ENCODE measurements at regions not wholly inside any gene's neighbourhood (a gene's known extent, or its start where the extent isn't known, plus 50 kb on each side); places are given as distances from the start of the nearest gene placed in this dataset.
A peak's percentile ranks its signal among the peaks of the same experiment; 100 is the strongest.
"Not testable (repeated sequence)": the region's sequence is repeated elsewhere in the genome, so short reads cannot be mapped to it uniquely, and the experiment has no call there.

- no peak for DNase-seq (ENCODE audit: low spot score)
- in situ Hi-C loops (cut with MboI; ENCODE audit: low sequenced_read_pairs, unreplicated experiment): no loop called here
These were observed 101.6 kb upstream of the CEP162 start for GRCh38 chr6:84329077-84329476.

GRCh38 chr6:84317463-84317862 is 90.0 kb upstream of the CEP162 start:
- no peak for DNase-seq (ENCODE audit: low spot score)
- in situ Hi-C loops (cut with MboI; ENCODE audit: low sequenced_read_pairs, unreplicated experiment): no loop called here
- TF ChIP-seq, protein P1, sequence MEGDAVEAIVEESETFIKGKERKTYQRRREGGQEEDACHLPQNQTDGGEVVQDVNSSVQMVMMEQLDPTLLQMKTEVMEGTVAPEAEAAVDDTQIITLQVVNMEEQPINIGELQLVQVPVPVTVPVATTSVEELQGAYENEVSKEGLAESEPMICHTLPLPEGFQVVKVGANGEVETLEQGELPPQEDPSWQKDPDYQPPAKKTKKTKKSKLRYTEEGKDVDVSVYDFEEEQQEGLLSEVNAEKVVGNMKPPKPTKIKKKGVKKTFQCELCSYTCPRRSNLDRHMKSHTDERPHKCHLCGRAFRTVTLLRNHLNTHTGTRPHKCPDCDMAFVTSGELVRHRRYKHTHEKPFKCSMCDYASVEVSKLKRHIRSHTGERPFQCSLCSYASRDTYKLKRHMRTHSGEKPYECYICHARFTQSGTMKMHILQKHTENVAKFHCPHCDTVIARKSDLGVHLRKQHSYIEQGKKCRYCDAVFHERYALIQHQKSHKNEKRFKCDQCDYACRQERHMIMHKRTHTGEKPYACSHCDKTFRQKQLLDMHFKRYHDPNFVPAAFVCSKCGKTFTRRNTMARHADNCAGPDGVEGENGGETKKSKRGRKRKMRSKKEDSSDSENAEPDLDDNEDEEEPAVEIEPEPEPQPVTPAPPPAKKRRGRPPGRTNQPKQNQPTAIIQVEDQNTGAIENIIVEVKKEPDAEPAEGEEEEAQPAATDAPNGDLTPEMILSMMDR (IDR thresholded peaks at IDR 0.05; ENCODE audit: borderline replicate concordance, control extremely low read depth, extremely low read depth, insufficient read depth, missing control alignments): no peak

More at GRCh38 chr6:84329077-84329476, 101.6 kb upstream of the CEP162 start:
- TF ChIP-seq, protein P1 (IDR thresholded peaks at IDR 0.05; ENCODE audit: borderline replicate concordance, control extremely low read depth, extremely low read depth, insufficient read depth, missing control alignments): no peak

DNA sequence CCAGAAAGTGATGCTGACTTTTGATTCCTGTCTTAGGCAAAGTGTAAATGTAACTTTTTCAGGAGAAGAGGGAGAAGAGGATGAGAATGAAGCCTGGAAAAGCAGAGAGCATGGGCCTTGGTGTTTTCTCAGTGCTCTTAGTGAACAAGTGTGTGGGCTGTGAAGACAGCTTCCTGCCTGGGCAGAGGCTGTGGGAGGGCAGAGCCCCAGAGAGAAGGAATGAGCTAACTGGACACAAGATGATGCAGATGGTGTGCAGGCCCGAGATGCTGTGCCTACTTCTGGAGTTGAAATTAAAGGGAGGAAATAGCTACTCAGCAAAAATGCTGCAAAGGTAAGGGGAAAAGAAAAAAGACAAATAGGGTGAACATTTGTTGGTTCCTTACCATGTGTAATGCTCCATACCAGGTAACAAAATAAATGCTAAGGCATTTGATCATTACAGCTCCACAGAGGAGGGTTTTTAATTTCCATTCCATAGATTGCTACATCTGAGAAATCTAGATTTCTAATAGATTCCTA is 87.0 kb upstream of the CEP162 start:
- TF ChIP-seq, protein P1 (IDR thresholded peaks at IDR 0.05; ENCODE audit: borderline replicate concordance, control extremely low read depth, extremely low read depth, insufficient read depth, missing control alignments): no peak
- peak; percentile 17 for DNase-seq (ENCODE audit: low spot score)
- in situ Hi-C loops (cut with MboI; ENCODE audit: low sequenced_read_pairs, unreplicated experiment): no loop called here

GRCh38 chr6:84309336-84309735 is 81.9 kb upstream of the CEP162 start:
- in situ Hi-C loops (cut with MboI; ENCODE audit: low sequenced_read_pairs, unreplicated experiment): no loop called here
- DNase-seq (ENCODE audit: low spot score): no peak
- TF ChIP-seq, protein P1 (IDR thresholded peaks at IDR 0.05; ENCODE audit: borderline replicate concordance, control extremely low read depth, extremely low read depth, insufficient read depth, missing control alignments): no peak

DNA sequence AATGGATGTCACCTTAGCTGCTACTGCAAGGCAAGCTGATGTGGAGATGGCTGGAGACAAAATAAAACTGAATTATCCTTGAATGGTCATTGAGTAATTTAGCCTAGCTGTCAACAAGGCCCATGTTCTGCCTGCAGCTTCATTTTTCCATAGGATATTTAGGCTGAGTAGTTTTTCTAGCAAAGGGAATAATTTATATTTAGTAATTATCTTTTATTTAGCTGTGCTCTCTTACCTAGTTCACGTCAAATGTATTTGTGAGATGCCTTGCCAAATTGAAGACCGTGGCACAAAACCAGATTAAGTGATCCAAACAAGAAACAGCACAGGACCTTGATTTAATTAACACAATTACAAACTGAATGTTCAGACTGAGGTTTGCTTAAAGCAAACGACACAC is 77.4 kb upstream of the CEP162 start:
- in situ Hi-C loops (cut with MboI; ENCODE audit: low sequenced_read_pairs, unreplicated experiment): no loop called here
- DNase-seq (ENCODE audit: low spot score): no peak
- TF ChIP-seq, protein P1 (IDR thresholded peaks at IDR 0.05; ENCODE audit: borderline replicate concordance, control extremely low read depth, extremely low read depth, insufficient read depth, missing control alignments): no peak

DNA sequence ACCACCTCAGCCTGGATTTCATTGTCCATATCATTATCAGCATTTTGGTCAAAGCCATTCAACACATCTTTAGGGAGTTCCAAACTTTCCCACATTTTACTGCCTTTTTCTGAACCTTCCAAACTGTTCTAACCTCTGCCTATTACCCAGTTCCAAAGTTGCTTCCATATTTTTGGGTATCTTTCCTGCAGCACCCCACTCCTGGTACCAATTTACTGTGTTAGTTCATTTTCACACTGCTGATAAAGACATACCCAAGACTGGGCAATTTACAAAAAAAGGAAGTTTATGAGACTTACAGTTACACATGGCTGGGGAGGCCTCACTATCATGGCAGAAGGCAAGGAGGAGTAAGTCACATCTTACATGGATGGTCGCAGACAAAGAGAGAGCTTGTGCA is 63.6 kb upstream of the CEP162 start:
- DNase-seq (ENCODE audit: low spot score); in situ Hi-C loops (cut with MboI; ENCODE audit: low sequenced_read_pairs, unreplicated experiment): not testable (repeated sequence)

- in situ Hi-C loops (cut with MboI; ENCODE audit: low sequenced_read_pairs, unreplicated experiment): no loop called here
- peak; percentile 20 for DNase-seq (ENCODE audit: low spot score)
- TF ChIP-seq, protein P1 (IDR thresholded peaks at IDR 0.05; ENCODE audit: borderline replicate concordance, control extremely low read depth, extremely low read depth, insufficient read depth, missing control alignments): peak; percentile 57
These were observed 57.1 kb upstream of the CEP162 start for GRCh38 chr6:84284428-84285049.
